ENCODE measurements at regions not wholly inside any gene's neighbourhood (a gene's known extent, or its start where the extent isn't known, plus 50 kb on each side); places are given as distances from the start of the nearest gene placed in this dataset.

DNA sequence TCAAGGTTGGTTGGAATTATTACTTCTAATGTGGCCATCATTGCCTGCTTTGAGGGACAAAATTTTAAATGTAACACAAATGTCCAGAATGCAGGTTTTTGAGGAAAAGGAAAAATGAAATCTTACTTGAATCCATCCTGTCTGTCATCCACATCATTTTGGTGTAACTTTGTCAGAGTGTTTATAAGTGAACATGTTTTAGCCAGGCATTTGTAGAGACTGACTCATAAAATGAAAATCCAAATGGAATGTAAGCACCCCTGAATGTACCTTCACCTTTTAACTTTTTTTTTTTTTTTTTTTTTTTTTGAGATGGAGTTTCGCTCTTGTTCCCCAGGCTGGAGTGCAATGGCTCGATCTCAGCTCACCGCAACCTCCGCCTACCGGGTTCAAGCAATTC, 141.8 kb upstream of the BNIP2 start:
- no peaks in the 10 kb centered on the region for H3K4me1 ChIP-seq (ENCODE audit: insufficient read depth, low read length)
- no peaks in the 10 kb centered on the region for H4K20me1 ChIP-seq (ENCODE audit: insufficient read depth, low read length)
- no peak overlapping the region for H3K27ac ChIP-seq (ENCODE audit: extremely low read length, insufficient read depth, low read length)
- CTCF ChIA-PET (ENCODE audit: low intra/inter-chr PET ratio, low total read pairs): no interaction called here
- FAIRE-seq (no peak), DNase-seq (ENCODE audit: low spot score) (no peak), ATAC-seq (no peak)
- H3K9me3 ChIP-seq (ENCODE audit: low read length): no peaks in the 10 kb centered on the region
- no peak overlapping the region for H3K4me3 ChIP-seq (replicated peaks in 1 of 3; ENCODE audit: insufficient read depth in 1 of 3, low read depth in 2 of 3, low read length in 3 of 3)
- POLR2A ChIA-PET: no interaction called here
- TF ChIP-seq RAD21 (CRISPR knock-in tag; IDR thresholded peaks at IDR 0.05): no peak
- TF ChIP-seq NKX3-1 (CRISPR knock-in tag; IDR thresholded peaks at IDR 0.05): no peak
- TF ChIP-seq ZBTB7A (CRISPR knock-in tag; IDR thresholded peaks at IDR 0.05): no peak
- TF ChIP-seq, protein P1, sequence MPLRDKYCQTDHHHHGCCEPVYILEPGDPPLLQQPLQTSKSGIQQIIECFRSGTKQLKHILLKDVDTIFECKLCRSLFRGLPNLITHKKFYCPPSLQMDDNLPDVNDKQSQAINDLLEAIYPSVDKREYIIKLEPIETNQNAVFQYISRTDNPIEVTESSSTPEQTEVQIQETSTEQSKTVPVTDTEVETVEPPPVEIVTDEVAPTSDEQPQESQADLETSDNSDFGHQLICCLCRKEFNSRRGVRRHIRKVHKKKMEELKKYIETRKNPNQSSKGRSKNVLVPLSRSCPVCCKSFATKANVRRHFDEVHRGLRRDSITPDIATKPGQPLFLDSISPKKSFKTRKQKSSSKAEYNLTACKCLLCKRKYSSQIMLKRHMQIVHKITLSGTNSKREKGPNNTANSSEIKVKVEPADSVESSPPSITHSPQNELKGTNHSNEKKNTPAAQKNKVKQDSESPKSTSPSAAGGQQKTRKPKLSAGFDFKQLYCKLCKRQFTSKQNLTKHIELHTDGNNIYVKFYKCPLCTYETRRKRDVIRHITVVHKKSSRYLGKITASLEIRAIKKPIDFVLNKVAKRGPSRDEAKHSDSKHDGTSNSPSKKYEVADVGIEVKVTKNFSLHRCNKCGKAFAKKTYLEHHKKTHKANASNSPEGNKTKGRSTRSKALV (CRISPR knock-in tag; IDR thresholded peaks at IDR 0.05): no peak
- no peak for TF ChIP-seq SP4 (CRISPR knock-in tag; IDR thresholded peaks at IDR 0.05)
- TF ChIP-seq, protein P2, sequence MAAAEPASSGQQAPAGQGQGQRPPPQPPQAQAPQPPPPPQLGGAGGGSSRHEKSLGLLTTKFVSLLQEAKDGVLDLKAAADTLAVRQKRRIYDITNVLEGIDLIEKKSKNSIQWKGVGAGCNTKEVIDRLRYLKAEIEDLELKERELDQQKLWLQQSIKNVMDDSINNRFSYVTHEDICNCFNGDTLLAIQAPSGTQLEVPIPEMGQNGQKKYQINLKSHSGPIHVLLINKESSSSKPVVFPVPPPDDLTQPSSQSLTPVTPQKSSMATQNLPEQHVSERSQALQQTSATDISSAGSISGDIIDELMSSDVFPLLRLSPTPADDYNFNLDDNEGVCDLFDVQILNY (CRISPR knock-in tag; conservative IDR thresholded peaks at IDR 0.05): no peak
- no peak for TF ChIP-seq AKAP8 (CRISPR knock-in tag; IDR thresholded peaks at IDR 0.05)
- TF ChIP-seq ZFYVE20 (CRISPR knock-in tag; IDR thresholded peaks at IDR 0.05; ENCODE audit: borderline replicate concordance, low read depth): no peak
- TF ChIP-seq CCDC6 (CRISPR knock-in tag; IDR thresholded peaks at IDR 0.05): no peak
- TF ChIP-seq ZFP41 (CRISPR knock-in tag; IDR thresholded peaks at IDR 0.05; ENCODE audit: borderline replicate concordance): no peak
- no peak for TF ChIP-seq ZNF230 (CRISPR knock-in tag; IDR thresholded peaks at IDR 0.05)
- TF ChIP-seq RXRA (CRISPR knock-in tag; IDR thresholded peaks at IDR 0.05): no peak
- TF ChIP-seq SOX6 (IDR thresholded peaks at IDR 0.05): no peak
- no peak for TF ChIP-seq SOX6 (CRISPR knock-in tag; IDR thresholded peaks at IDR 0.05)
- H3K79me2 ChIP-seq (ENCODE audit: insufficient read depth, low read length): no peaks in the 10 kb centered on the region
- H2AFZ ChIP-seq (ENCODE audit: low read length): no peak overlapping the region
- H3K27me3 ChIP-seq (ENCODE audit: control insufficient read depth in 1 of 2, insufficient read depth in 2 of 2, low read length in 2 of 2): no peaks in the 10 kb centered on the region
- no TSS peak for BruUV-seq (replicated peaks)
- intact Hi-C loops (cut with micrococcal nuclease; ENCODE audit: unreplicated experiment) (no loop called here), in situ Hi-C loops (cut with HindIII; ENCODE audit: extremely low pct_ligation_motif_present, low pct_unique_long_range_greater_than_20kb) (no loop called here)
- WGBS (ENCODE audit: low lambda C conversion rate): 76% methylated on average over 5 of the region's 5 CpGs
- H3K4me2 ChIP-seq (ENCODE audit: low read depth, low read length): no peak overlapping the region
- H3K9ac ChIP-seq (ENCODE audit: insufficient read depth, low read depth, low read length): no peak overlapping the region
- no peaks in the 10 kb centered on the region for H3K36me3 ChIP-seq (replicated peaks in 1 of 2; ENCODE audit: control insufficient read depth in 1 of 2, insufficient read depth in 2 of 2, low read length in 2 of 2)
